ENCODE measurements at regions not wholly inside any gene's neighbourhood (a gene's known extent, or its start where the extent isn't known, plus 50 kb on each side); places are given as distances from the start of the nearest gene placed in this dataset.

GRCh38 chr17:6938637-6939036, 57.2 kb upstream of the ALOX12 start:
- no peak for TF ChIP-seq CTCF (IDR thresholded peaks at IDR 0.05; ENCODE audit: low read depth, low read length)
- no peak overlapping the region for H3K4me3 ChIP-seq (replicated peaks in 1 of 2; ENCODE audit: low read depth in 2 of 2, low read length in 2 of 2)
- no peak for DNase-seq (ENCODE audit: low read depth in 2 of 2)

GRCh38 chr17:6940186-6940649, 55.6 kb upstream of the ALOX12 start:
- DNase-seq (ENCODE audit: low read depth in 2 of 2): peak in 1 of 2 donors; percentile 43
- TF ChIP-seq CTCF (IDR thresholded peaks at IDR 0.05; ENCODE audit: low read depth, low read length): no peak
- peak overlapping the region in 1 of 2 donors; percentile 37 for H3K4me3 ChIP-seq (replicated peaks in 1 of 2; ENCODE audit: low read depth in 2 of 2, low read length in 2 of 2)

- no peak overlapping the region for H3K4me3 ChIP-seq (replicated peaks in 1 of 2; ENCODE audit: low read depth in 2 of 2, low read length in 2 of 2)
- DNase-seq (ENCODE audit: low read depth in 2 of 2): no peak
- no peak for TF ChIP-seq CTCF (IDR thresholded peaks at IDR 0.05; ENCODE audit: low read depth, low read length)
These were observed 53.9 kb upstream of the ALOX12 start for GRCh38 chr17:6941989-6942388.

- DNase-seq (ENCODE audit: low read depth in 2 of 2): no peak
- H3K4me3 ChIP-seq (replicated peaks in 1 of 2; ENCODE audit: low read depth in 2 of 2, low read length in 2 of 2): no peak overlapping the region
- TF ChIP-seq CTCF (IDR thresholded peaks at IDR 0.05; ENCODE audit: low read depth, low read length): no peak
These were observed 52.4 kb upstream of the ALOX12 start for GRCh38 chr17:6943406-6943805.

Data from cardiac fibroblast (primary cell).